Inflammatory macrophage treated with lipopolysaccharide for 1 hour (primary cell): ENCODE measurements at regions not wholly inside any gene's neighbourhood (a gene's known extent, or its start where the extent isn't known, plus 50 kb on each side); places are given as distances from the start of the nearest gene placed in this dataset.
"Not testable (repeated sequence)": the region's sequence is repeated elsewhere in the genome, so short reads cannot be mapped to it uniquely, and the experiment has no call there.

Source experiments
- DNase-seq, 2 donors: peaks; one replicate each; pipeline ENCODE4 v3.0.0-alpha.2; 2020 to 2022

DNA sequence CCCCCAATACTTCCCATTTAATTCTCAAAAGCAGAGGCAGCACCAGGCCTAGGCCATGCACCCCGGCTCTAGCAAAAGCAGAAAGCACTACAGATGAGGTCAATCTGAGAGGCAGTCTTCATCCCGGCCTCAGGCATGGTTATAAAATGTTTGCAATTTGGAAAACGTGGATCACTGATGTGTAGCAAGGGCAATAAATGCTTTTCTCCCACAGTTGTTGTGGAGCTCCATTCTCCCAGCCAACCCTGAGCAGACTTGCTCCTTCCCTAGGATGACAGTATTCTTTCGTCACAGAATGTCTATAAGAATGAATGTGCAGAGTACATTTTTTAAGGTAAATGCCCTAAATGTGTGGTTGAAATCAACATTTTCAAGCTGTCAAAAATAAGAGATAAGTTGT lies 157.3 kb upstream of the DAPK1 start:
- no peak for DNase-seq

DNA sequence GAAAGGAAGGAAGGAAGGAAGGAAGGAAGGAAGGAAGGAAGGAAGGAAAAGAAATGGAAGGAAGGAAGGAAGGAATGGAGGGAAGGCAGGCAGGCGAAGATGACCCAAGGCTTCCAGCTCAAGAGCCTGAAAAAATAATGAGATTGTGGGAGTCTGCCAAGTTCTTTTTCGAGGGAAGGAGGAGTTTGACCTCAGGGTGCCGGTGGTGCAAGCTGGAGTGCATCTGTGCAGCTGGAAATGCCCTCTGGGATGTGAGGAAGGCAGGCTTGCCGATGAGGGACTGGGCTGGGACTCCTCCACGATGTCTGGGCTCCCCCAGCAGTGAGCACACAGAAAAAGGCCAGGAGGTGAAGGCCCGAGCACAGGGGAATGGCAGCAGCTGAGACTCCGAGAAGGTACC lies 154.9 kb upstream of the DAPK1 start:
- DNase-seq, result no peak

DNA sequence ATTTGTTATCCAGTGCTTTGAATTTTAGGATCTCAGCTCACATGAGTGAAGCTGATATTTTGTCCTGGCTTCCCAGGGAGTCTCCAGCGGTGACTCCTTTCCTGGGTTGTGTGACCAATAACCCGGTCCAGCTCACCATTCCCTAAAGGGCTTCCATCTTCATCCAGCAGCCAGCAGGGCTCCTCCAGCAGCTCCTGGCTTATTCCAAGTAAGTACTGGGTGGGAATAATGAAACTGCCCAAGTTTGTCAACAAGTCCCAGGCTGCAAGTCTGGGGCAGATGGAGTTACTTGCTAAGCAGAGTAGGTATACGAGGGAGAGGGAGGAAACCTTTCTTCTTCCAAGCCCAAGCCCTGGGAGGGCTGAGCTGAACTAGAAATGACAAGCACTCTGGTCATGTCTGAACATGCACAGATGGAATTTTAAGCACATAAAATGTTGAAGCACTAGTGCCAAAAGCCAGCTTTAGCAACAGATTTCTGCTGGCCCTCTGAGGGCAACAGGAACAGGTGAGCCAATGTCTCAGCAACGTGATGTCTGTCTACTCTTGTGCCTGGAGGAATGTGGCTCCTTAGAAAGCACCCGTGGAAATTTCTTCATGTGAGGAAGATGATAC lies 153.7 kb upstream of the DAPK1 start:
- no peak for DNase-seq

DNA sequence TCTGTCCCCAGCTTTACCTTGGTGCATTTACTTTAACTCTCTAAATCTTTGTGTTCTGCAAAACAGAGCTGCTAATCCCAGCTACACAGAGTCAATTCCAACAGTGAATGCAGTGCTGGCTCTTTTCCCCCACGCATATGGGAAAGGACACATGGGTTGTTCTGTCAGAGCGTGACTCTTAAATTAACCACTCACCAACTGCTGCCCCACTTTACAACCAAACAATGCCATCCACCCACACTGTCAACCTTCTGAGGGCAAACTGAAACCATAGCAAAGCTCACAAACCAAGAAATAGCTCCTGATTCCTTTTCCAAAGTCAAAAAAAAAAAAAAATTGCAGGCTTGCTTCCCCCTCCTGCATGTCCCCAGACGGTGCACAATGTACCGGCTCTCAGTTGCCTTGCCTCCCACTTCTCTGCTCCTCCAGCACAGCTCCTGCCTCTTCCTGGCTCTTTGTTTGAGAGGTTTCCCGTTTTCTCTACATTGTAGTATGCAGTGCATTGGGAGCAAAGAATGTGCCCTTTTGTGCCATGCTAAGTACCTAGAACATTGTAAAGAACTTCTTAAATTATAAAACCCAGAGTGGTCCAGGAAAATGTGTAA lies 151.5 kb upstream of the DAPK1 start:
- DNase-seq, result no peak

DNA sequence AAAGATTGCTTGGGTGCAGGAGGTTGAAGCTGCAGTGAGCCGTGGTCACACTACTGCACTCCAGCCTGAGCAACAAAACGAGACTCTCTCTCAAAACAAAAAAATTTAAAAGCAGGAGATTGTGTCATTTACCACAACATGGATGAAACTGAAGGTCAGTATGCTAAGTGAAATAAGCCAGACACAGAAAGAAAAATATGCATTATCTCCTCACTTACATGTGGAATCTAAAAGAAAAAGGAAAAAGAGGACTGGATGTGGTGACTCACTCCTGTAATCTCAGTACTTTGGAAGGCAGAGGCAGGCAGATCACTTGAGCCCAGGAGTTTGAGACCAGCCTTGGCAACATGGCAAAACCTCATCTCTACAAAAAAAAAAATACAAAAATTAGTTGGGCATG lies 146.8 kb upstream of the DAPK1 start:
- no peak for DNase-seq

DNA sequence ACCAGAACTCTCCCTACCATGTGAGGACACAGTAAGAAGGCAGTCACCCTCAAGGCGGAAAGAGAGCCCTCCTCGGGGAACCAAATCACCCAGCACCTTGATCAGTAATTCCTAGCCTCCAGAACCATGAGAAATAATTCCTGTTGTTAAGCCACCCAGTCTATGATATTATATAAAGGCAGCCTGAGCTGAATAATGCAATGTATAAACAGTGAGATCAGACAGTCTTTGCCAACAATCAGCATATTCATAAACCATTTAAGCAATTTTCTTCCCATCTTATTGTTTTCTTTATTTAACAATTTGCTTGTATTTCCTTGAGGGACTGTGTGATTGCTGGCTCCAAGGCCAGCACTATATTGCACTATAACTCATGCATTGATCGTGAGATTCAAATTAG lies 144.4 kb upstream of the DAPK1 start:
- DNase-seq, result no peak

DNA sequence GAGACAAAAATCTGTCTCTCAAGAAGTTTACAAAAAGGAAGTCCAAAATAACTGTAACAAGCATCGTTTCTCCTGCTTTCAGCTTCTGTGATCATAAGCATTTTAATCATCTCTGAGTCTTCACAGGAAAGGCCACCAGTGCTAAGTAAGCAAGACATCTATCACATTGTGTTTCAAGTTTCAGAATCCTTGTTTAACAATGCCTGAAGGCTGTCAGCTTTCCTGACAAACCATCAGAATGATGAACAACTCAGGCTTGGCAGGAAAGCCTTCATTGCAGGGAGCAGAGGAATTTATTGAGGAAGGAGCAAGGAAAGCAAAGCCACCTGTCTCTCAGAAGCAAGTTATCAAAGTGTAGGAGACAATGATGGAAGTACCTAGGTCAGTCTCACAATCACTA lies 143.5 kb upstream of the DAPK1 start:
- DNase-seq, result no peak

DNA sequence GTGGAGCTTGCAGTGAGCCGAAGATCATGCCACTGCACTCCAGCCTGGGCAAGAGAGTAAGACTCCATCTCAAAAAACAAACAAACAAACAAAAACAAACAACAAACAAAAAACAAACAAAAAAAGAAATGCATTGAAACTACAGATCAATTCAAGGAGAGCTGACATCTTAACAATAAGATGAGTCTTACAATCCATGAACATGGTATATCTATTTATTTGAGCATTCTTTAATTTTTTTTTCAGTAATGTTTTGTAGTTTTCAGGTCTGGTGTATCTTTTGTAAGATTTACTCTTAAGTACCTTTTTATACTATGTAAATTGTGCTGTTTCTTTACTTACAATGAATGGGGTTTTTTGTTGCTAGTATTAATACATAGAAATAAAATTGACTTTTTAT lies 140.1 kb upstream of the DAPK1 start:
- DNase-seq, result no peak

DNA sequence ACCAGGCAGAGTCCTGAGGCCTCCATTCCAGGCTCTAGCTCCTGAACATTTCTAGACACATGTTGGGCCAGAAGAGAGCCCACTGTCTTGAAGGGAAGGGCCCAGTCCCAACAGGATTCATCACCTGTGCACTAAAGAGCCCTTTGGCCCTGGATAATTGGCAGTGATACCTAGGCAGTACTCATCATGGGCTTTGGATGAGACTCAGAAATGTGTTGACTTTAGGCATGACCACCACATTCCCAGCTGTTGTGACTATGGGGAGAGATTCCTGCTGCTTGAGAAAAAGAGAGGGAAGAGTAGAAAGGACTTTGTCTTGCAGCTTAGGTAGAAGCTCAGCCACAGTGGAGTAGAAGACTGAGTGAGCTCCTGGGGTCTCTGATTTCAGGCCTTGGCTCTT lies 138.4 kb upstream of the DAPK1 start:
- DNase-seq, result no peak

DNA sequence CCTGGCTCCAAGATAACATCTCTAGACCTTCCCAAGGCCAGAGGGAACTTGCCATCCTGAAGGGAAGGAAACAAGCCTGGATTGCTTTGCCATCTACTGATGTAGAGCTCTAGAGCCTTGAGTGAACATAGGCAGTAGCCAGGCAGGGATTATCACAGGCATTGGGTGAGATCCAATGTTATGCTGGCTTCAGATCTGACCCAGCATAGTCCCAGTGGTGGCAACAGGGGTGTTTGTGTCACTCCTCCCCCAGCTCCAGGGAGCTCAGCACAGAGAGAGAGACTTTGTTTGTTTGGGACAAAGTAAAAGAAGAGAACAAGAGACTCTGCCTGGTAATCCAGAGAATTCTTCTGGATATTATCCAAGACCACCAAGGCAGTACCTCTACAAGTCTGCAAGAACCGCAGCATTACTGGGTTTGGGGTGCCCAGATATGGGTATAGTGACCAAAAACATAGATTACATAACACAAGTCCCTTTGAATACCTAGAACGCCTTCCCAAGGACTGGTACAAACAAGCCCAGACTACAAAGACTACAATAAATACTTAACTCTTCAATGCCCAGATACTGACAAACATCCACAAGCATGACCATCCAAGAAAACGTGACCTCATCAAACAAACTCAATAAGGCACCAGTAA lies 137.6 kb upstream of the DAPK1 start:
- no peak for DNase-seq

DNA sequence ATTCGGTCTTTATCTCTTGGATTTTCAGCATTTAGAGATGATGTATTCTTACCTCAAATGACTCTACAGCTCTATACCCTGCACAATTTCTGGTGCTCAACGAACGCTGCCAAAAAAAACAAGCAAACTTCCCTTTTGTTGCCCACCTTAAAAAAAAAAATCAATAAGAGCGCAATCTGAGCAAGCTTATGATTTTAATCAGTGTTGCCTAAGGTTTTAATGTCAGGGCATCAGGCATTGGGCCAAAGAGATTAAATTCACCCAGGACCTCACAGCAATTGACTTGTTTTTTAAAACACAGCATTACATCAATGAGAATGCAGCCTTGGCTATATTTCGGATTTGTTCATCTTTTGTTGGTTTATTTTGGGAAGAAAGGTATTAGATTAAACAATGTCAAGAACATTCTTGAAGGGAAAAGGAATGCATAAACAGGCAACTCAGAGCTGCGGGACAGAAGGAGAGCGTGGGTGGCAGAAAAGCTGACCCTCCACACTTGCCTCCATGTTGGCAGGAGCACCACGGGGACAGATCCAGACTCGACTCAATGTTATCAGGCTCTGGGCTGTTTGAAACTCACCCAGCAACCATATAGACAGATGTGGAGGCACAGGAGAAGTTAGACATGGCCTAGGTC lies 127.5 kb upstream of the DAPK1 start:
- DNase-seq, result no peak

DNA sequence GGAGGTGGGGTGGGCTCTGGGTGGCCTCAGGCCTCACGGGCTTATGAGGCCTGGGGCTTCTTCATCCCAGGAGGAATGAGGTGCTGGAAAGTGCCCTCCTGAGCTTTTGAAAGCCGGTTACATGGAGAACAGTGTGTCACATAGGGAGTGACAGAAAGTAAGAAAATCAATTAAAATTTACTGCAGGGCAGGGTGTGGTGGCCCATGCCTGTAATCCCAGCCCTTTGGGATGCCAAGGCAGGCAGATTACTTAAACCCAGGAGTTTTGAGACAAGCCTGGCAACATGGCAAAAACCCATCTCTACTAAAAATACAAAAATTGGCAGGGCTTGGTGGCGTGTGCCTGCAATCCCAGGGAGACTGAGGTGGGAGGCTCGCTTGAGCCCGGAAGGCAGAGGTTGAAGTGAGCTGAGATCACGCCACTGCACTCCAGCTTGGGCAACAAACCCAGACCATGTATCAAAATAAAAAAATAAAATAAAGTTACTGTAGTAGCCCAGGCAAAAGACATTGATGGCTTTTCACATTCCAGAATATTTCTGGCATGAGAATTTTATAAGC lies 125.8 kb upstream of the DAPK1 start:
- DNase-seq, result no peak

DNA sequence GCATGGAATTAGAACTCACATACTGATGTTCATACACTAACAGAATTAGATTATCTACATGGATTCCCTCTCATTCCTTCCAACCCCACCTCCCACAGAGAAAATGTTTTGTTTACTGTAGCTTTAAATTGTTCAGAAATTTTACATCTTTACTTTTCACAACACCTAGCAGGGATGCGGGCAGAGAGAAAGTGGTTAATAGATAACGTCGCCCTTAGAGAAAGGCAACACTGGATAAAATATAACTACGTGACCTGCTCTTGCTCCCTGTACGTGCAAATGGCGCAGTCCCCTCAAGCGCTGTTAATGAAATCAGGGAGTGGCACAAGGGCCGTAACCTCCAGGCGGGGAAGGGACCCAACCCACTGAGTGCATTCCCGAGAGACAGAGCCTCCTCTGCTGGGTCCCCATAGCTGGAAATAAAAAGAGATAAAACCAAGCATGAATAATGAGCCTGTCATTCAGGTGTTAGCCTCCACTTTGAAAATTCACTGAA lies 125.3 kb upstream of the DAPK1 start:
- no peak for DNase-seq

DNA sequence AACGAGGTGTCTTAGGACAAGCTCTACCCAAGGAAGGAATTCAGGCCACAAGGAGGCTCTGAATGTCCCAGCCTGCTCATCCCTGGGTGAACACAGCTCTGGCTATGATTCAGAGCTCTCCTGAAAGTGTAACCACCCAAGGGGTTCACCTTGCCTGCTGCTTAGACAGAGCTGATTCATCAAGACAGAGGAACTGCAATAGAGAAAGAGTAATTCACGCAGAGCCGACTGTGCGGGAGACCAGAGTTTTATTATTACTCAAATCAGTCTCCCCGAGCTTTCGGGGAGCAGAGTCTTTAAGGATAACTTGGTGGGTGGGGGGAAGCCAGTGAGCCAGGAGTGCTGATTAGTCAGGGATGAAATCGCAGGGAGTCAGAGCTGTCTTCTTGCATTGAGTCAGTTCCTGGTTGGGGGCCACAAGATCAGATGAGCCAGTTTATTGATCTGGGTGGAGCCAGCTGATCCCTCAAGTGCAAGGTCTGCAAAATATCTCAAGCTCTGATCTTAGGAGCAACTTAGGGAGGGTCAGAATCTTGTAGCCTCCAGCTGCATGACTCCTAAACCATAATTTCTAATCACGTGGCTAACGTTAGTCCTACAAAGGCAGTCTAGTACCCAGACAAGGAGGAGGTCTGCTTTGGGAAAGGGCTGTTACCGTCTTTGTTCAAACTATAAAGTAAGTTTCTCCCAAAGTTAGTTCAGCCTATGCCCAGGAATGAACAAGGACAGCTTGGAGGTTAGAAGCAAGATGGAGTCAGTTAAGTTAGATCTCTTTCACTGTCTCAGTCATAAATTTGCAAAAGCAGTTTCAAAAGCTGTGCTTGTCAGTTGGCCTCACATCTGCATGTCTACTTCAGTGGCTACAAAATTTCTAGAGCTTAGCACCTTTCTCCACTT lies 123.4 kb upstream of the DAPK1 start:
- not testable (repeated sequence) for DNase-seq

DNA sequence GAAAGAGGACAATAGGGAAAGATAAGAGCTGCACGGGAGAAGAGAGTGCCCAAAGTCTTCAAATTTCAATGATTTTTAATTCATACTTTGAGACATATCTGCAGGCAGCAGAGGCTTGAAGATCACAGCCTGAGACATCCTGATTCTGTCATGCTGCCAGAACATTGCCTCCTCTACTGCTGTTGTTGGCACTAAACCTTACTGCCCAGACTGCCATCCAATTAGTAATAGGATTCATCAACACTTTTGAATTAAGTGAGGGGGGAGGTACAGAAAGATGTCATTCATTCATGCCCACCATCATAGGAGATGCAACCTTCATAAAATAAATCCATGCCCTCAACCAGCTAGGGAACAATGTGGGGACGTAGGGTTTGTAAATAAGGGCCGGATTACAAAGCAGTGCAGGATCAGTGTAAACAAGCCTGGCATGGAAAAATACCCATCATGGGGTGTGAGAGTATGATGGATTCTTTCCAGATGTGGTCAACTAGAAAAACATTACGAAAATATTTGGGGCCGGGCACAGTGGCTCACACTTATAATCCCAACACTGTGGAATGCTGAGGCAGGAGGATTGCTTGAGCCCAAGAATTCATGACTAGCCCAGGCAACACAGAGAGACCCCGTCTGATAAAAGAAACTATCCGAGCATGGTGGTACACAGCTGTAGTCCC lies 122.1 kb upstream of the DAPK1 start:
- no peak for DNase-seq

DNA sequence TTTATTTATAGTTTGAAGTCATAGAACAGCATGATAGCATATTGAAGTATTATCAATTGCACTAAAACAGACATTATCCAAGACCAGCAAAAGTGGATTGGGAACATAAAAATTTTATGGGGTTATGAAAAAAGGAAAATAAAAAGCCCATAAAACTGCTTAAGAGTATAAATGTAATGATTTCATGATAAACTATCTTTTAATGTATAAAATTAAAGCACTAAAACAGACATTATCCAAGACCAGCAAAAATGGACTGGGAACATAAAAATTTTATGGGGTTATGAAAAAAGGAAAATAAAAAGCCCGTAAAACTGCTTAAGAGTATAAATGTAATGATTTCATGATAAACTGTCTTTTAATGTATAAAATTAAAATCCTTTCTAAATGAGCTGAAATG lies 119.0 kb upstream of the DAPK1 start:
- DNase-seq, result no peak

DNA sequence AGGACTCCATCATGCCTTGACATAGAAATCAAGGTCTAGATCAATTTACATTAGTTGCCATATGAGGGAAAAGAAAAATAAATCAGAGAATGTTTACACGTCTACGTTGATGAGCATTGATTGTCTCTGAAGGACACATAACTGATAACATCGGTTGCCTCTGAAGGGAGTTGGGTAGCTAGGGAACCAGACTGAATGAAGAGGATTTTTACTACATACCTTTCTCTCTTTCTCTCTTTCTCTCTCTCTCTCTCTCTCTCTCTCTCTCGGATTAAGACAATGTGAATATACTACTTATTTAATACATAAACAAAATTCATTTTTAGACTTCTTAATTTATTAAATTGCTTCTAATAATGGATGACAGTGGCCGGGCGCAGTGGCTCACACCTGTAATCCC lies 118.4 kb upstream of the DAPK1 start:
- no peak for DNase-seq

DNA sequence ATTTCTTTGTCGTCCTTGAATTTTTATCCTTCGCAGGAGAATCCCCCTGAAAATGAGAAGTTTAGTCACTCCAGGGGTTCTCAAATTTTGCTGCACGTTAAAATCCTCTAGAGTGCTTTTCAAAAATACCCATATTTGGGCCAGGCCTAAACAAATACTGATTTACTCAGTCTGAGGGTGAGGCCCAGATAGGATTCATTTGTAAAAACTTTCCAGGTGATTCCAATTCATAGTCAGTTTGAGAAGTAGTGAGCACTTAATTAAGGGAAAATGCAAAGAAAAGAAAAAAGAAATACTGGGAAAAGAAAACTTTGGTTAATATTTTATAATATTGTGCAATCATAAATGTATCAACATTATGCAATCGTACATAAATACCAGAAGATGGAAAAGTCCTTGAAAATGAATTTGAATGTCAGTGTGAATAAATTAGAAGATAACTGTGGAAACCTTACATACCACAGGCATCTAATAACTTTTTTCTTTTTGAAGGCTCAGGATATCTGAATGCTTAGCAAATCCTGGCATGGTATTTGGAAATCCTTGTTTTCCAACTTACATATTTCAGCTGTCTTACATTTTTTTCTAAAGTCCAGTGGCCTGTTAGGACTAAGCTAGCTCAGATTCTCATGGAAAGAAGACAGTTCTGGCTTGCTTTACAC lies 116.5 kb upstream of the DAPK1 start:
- no peak for DNase-seq

DNA sequence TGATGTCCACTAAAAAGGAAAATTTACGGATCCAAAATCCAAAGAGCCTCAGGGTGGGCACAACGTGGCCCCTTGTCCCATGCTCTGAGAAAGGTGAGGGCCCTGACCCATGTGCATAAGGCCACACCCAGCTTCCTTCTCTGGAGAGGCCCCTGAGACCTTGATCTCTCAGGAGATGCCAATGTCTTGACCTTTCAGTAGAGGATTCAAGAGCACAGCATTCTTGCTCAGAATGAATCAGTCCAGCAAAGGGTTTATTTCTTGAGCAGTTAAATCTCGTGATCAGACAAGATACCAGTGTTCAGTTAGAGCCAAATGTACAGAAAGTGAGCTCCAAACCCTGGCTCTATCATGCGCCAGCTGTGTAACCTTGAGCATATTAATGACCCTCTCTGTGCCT lies 115.9 kb upstream of the DAPK1 start:
- no peak for DNase-seq

DNA sequence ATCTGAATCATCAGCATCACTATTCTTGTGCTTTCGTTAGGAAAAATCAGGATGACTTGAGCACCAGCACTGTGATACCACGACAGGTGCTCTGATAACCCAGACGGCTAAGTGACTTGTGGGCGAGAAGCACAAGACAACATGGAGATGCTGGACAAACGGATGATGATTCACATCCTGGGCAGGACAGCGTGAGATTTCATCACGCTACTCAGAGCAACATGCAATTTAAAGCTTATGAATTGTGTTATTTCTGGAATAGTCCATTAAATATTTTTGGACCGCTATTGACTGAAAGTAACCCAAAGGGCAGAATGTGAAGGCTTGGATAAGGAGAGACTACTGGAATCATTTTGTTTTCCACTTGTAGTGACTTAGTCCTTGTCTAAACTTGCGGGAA lies 114.8 kb upstream of the DAPK1 start:
- peak; percentile 50 to 59 for DNase-seq

DNA sequence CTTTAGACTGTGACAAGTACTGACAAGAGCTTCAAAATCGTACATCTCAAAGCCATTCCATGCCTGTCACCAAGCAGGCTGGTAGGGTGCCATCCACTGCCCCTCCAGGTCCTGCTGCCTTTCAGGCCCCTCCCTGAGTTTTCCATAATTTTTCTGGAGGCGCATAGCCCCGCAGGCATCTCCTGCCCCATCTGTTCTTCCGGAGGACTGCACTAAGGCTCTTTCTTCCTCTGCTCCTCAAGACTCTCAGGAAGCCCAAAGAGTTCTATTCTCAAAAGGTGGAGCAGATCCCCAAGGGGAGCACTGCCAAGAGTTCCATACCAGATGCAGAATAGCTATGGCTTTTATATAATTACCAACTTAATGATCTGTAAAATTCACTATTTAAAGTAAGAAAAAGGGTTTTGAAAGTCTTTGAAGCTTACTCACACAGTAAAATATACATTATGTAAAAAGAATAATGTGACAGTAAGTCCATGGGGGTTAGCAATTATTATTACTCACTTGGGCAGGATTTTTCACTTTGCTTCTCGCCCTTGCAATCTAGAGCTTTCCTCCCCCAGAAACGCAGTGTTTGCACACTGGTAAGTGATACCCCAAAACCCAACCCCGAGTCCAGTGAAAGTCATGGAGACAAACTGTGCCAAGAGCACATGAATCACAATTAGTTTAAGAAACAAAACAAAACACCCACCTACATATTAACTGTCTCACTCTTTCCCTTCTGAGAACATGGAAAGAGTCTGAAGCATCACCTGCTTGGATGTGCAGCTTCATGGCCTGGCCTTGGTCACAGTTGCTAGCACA lies 114.1 kb upstream of the DAPK1 start:
- DNase-seq, result no peak
